ENCODE measurements at regions not wholly inside any gene's neighbourhood (a gene's known extent, or its start where the extent isn't known, plus 50 kb on each side); places are given as distances from the start of the nearest gene placed in this dataset.
"Not testable (repeated sequence)": the region's sequence is repeated elsewhere in the genome, so short reads cannot be mapped to it uniquely, and the experiment has no call there.

DNA sequence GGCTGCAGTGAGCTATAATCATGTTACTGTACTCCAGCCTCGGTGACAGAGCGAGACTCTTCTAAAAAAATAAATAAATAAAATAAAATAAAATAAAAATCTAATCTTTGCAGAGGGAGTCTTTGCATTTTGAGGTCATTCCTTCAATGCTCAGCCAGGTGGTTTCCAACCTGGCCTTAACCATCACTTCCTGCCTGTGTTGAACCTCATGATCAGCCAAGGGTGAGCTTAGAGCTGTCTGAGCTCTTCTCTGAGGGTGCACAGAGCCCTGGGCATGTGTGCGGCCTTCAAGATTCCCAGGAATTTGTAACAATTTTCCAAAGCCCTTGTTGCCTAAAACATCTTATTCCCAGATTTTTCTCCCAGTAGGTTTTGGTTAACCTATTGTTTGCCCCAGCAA lies 94.3 kb downstream of the KCNJ12 start:
- ATAC-seq; DNase-seq (ENCODE audit: missing footprints); intact Hi-C loops (cut with DNase I): not testable (repeated sequence)

DNA sequence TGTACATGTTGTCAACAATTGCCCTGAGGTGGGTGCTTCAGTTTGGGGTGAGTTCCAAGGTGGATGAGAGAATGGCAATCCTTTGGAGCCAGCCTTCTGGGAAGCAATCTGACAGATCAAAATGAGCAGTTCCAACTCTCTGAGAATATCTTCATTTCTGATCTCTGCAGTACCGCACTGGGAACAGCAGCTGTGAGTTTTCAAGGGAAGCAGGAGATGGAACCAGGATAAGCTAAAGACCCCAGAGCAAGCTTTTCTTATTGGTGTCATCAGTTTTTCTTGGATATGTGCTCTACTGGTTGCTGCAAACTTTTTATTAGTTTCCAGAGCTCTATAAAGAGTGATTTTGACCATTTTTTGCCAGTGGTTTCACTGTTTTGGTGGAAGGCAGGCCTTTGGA lies 94.7 kb downstream of the KCNJ12 start:
- DNase-seq (ENCODE audit: missing footprints): no peak
- intact Hi-C loops (cut with DNase I): no loop called here
- ATAC-seq: no peak

DNA sequence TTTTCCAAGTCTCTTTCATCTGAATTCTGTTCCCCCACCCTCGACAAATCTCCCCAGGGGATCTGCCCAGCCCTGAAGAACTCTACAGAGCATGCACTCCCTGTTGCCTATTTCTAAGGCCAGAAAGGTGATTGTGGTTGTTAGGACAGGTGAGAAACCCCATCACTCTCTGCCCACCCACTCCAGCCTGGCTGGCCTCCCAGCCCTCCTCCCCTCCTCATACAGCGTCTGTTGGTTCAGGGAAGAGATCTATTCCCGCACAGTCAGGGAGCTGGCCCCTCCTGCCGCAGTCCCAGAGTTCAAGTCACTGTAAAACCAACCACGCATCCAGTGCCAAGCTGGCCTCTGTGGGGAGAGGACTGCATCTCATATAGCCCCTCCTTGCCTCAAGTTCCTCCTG lies 98.7 kb downstream of the KCNJ12 start:
- no peak for ATAC-seq
- no peak for DNase-seq (ENCODE audit: missing footprints)
- intact Hi-C loops (cut with DNase I): no loop called here

DNA sequence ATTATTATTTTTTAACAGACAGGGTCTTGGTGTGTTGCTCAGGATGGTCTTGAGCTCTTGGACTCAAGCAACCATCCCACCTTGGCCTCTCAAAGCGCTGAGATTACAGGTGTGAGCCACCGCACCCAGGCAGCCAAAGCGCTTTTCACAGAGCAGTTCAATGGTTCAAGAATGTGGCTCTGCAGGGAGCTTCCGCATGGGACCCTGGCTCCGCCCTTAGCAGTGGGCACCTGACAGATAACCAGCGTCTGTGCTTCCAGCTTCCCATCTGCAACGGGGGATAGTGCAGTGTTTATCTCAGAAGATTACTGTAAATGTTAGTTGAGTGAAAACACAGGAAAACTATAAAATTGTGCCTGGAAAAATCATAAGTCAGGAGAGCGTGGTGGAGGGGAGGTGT lies 99.4 kb downstream of the KCNJ12 start:
- no peak for DNase-seq (ENCODE audit: missing footprints)
- ATAC-seq: no peak
- intact Hi-C loops (cut with DNase I): no loop called here

DNA sequence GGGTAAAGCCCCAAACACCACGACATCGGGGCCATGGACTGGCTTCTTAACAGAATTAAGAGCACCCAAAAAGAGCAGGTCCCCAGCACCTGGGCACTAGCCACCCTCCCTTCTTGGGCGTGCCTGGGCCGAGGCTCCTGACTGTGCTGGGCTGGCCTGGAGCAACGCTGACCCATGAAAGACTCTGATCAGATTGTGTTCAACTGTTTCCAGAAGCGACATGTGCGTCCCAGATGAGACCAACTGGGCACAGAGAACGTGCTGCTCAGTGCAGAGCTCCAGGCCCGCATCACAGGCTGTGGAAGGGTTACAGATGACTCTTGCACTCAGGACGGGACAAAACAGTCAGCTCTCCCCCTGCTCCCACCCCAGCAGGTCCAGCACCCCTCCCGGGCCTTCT lies 100.7 kb downstream of the KCNJ12 start:
- no peak for ATAC-seq
- intact Hi-C loops (cut with DNase I): no loop called here

DNA sequence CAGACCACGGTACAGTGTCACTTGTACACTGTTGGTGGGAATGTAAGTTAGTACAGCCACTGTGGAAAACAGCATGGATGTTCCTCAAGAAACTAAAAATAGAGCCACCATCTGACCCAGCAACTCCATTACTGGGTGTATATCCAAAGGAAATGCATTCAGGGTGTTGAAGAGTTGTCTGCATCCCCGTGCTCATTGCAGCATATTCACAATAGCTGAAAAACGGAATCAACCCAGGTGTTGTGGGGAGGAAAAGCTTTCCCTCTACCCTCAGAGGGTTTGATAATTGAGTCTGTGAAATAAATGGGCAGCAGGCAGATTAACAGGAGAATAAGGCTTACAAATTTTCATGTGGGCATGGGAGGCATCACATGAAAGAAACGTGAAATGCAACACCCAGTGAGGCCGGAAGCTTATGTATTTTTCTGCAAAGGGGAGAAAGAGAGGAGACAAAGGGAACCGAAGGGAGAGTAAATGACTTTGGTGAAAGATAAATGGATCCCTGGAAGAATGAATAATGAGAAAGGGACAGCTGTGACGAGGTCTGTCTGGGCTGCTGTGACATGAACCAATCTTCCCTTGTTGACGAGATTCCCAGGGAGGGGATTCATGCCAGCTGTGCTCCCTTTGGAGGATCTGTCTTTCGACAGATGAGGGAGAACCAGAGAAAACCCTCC lies 106.2 kb downstream of the KCNJ12 start:
- no peak for DNase-seq (ENCODE audit: missing footprints)
- intact Hi-C loops (cut with DNase I): no loop called here
- ATAC-seq: no peak

More for the DNA sequence above, 100.7 kb downstream of the KCNJ12 start:
- DNase-seq (ENCODE audit: missing footprints): no peak

DNA sequence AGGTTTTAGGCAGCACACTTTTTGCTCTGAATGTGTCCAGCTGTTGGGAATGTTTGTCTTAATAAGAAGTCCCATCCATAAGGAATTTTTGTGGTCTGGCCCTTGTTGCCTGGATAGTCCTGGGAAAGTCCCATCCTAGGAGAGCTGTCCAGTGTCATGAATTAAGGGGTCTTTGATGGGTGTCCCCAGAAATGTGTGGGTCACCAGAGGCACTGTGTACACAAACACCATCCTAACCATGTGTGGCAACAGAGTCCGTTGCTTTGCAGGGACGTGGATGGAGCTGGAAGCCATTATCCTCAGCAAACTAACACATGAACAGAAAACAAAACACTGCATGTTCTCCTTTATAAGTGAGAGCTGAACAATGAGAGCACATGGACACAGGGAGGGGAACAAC lies 111.9 kb downstream of the KCNJ12 start:
- ATAC-seq; intact Hi-C loops (cut with DNase I); DNase-seq (ENCODE audit: missing footprints): not testable (repeated sequence)

DNA sequence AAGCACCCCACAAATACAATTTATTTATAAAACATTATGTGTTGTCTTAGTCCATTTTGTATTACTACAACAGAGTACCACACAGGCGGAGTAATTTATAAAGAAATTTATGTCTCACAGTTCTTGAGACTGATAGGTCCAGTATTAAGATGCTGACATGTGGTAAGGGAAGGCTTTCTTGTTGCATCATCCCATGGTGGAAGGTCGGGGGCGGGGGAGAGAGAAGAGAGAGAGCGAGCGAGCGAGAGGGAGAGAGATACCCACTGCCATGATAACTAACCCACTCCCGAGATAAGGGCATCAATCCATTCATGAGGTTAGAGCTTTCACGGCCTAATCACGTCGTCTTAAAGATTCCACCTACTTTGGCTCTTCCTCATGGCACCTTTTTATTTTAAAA lies 117.8 kb downstream of the KCNJ12 start:
- intact Hi-C loops (cut with DNase I): no loop called here
- DNase-seq (ENCODE audit: missing footprints): no peak
- ATAC-seq: no peak

DNA sequence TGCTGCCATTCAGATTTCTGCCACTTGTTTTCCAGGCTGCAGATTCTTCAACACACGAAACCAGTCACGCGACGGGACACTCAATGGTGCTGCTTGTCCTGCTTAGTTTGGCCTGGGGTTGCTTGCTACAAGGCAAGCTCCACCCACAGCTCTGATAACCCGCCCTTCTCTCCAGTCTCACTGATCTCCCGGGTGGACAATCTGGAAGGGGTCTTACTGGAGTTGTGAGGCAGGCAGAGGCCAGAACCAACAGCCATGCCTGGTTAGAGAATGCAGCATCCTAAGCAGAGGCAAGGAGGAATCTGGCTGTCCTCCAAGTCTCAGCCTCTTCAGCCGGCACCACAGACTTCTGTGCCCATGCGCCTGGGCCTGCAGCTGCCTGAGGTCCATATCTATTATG lies 119.1 kb downstream of the KCNJ12 start:
- DNase-seq (ENCODE audit: missing footprints): no peak
- intact Hi-C loops (cut with DNase I): no loop called here
- no peak for ATAC-seq

DNA sequence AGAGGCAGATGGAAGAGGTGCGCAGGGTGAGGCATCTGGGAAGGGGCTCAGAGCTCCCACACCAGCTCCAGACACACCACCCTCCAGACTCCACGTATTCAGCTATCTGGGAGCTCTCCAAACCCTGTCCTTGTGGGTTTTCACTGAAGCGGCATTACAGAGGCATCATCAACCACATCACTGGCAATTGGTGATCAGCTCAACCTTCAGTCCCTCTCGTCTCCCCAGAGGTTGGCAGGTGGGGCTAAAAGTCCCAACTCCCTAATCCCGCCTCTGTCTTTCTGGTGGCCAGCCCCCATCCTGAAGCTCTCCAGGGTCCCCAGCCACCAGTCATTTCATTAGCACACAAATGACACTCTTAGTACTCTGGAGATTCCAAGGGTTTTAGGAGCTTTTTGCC lies 123.9 kb downstream of the KCNJ12 start:
- no peak for ATAC-seq
- intact Hi-C loops (cut with DNase I): no loop called here
- DNase-seq (ENCODE audit: missing footprints): no peak

DNA sequence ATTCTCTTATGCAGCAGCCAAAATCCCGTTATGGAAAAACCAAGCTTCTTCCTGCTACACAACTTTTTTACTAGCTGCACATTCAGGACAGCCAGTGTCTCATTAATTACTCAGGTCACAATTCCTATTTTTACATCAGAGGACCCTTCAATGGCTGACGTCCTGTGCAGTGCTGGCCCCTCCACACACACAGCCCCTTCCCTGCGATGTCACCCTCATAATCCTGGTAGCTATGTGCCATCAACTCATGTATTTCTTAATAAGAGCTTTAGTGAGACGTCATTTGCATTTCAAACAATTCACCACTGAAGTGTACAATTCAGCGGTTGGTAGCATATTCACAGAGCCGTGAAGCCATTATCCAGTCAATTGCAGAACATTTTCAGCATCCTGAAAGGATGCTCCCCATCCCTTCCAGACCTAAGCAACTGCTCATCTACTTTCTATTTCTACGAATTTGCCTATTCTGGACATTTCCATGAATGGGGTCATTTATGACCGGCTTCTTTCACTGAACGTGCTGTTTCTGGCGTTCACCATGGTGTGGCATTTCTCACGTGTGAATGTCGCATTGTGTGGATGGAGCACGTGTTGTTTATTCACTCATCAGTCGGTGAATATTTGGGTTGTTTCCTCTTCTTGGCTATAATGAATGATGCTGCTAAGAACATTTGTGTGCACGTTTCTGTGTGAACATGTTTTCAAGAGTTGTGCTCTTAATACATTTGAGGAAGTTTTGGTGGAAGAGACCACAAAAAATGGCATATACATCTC lies 126.0 kb downstream of the KCNJ12 start:
- DNase-seq (ENCODE audit: missing footprints); intact Hi-C loops (cut with DNase I); ATAC-seq: not testable (repeated sequence)

DNA sequence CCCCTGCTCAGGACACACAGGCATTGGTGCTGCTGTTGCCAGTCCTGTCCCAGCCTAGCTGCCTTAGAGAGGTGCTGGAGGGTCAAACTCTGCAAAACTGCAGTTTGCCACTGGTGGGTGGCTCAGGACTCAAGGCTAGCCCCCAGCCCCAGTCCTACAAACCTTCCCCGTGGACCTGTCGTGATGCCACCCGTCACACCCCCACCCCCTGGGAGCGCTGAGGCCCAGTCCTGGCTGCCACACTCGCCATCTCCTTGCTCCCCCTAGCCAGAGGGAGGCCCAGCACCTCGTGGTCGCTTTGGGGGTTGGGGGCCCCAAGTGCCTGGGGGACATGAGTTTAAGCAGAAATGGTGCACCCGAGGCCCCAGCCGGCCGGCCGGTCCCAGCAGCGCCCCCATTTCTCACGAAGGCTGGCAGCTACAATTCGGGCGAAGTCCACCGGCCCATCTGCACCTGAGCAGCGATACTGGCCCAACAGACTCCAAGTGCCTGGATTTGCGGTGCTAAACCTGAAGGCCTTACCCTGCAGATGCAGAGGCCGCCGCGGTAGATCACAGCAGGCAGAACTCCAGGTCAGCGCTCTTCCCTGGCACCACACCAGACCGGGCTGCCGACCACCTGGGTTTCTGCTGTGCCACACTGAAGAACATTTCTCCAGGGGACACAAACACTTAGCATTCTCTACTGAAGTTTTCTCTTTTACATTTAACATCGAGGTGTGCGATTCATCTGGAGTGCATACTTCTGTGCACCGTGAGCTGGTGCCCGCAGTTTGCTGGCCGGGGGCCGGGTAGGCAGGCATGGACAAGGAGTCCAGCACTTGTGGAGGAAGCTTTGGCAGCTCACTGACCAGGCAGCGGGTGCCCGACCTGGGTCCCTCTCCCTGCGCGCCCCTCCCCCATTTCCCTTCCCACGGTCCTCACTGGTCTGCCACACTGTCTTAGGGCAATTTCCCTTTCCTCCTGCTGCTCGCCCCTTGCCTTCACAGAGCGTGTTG lies 130.0 kb downstream of the KCNJ12 start:
- no peak for ATAC-seq
- intact Hi-C loops (cut with DNase I): no loop called here
- DNase-seq (ENCODE audit: missing footprints): no peak

DNA sequence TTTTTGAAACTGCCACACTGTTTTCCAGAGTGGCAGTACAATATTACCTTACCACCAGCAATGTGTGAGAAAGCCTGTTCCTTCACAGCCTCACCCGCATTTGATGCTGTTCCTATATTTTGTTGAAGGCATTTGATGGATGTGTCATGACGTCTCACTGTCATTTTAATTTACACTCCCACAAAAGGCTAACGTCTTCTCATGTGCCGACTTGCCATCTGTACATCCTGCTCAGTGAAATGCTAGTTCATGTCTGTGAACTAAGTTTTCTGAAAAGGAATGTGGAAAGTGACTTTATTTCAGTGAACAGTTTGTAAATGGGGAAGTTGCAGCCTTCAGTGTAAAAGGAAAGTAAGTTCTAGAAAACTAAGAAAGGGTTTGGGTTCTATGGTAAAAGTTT lies 131.6 kb downstream of the KCNJ12 start:
- intact Hi-C loops (cut with DNase I); ATAC-seq; DNase-seq (ENCODE audit: missing footprints): not testable (repeated sequence)

DNA sequence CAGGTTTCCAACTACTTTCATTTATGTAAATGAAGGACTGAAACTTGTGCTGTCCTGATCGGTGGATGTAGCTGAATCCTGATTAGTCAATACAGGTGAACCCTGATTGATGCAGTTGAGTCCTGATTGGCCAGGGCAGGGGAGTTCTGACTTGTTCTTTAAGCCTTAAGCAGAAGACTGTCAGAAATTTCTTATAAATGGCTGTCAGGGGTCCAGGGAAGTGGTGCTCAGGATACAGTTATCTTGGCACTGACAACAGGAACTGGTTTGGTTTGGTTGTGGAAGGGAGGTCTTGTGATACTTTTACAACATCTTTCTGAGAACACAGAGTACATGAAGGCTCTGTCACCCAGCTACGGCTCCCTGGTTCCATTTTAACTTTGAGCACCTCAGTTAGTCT lies 132.1 kb downstream of the KCNJ12 start:
- ATAC-seq: no peak
- intact Hi-C loops (cut with DNase I): no loop called here
- DNase-seq (ENCODE audit: missing footprints): no peak

DNA sequence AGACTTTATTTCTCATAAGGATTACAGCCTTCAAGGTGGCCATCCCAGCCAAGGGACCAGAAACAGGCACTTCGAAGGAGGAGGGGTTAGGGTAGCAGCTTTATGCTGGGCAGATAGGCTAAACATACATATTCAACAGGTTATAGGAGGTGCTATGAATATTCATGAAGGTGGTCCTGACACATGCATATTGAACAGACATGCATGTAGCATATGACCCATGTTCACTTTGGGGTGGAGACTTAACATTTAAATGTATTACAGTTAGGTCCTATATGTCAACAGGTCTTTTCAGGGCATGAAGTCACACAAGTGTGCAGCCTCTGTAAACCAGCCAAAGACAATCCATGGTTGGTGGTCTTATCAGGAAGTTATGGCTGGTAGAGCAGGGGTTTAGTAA lies 133.2 kb downstream of the KCNJ12 start:
- ATAC-seq; DNase-seq (ENCODE audit: missing footprints); intact Hi-C loops (cut with DNase I): not testable (repeated sequence)

DNA sequence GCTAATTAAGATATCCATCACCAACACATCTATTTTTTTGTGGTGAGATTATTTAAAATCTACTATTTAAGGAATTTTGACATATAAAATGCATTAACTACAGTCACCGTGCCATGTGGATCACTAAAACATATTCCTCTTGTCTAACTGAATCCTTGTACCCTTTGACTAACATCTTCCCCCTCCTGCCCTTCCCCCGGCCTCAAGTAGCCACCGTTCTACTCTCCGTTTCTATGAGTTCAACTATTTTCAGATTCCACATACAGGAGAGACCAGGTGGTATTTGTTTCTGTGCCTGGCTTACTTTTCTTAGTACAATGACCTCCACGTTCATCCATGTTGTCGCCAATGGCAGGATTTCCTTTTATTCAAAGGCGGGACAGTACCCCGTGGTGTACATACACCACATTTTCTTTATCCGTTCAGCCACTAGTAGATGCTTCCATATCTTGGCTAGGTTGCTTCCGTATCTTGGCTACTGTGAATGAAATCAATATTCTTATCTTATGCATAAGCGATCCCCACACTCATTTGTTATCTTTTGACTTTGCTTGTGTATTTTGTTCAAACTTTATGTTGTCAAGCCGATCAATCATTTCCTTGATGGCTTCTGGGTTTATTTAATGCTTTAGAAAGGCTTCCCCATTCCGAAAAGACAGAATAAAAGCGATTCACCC lies 134.7 kb downstream of the KCNJ12 start:
- no peak for ATAC-seq
- intact Hi-C loops (cut with DNase I): loop anchor here (1.0 to 10.0 kb wide), 2 partner anchors 54 to 196 kb away; no protein-coding TSS in a partner anchor
- no peak for DNase-seq (ENCODE audit: missing footprints)

DNA sequence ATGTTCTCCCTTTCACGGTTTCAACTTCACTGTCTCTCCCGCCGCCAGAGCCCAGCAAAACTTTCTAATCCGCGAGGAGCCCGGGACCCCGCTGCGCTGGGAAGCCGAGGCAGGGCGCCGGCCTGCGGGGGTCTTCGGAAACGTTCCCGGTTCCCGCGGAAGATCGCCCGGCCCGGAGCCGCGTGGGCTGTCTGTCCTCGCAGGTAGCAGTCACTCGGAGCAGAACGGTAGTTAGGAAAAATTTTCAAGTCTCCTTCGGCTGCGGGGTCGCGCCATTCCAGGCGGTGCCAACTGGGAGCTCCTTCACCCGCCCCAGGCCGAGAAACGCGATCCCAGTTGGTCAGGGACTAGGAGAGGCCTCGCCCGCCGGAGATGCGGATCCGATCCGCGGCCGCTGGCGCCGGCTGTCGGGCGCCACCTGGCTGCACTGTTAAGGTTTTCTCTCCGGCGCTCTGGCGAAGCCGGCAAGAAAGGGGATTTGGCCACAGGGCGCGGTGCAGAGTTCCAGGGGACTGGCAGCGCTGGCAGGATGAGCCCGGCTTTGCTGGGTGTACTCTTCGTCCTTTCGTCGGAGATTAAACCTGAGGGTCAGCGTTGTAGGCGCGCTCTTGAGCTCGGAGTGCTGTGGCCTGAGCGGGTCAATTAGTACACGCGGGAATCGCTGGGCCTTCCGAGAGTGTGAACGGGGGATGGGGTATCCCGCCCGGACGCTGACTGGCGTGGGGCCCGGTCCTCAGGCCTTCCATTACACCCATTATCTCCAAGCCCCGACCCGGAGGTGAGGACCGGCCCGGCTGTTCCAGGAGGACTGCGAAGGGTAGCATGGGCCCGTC lies 135.4 kb downstream of the KCNJ12 start:
- DNase-seq (ENCODE audit: missing footprints) (peak; percentile 92), ATAC-seq (peak; percentile 97)
- intact Hi-C loops (cut with DNase I): loop anchor here (1.0 to 10.0 kb wide), 2 partner anchors 54 to 197 kb away; no protein-coding TSS in a partner anchor

Data from Right ventricle myocardium inferior (tissue), 1 donor.